C4-2B (cell line): ENCODE measurements at regions not wholly inside any gene's neighbourhood (a gene's known extent, or its start where the extent isn't known, plus 50 kb on each side); places are given as distances from the start of the nearest gene placed in this dataset.

Experiments used
- ZFX ChIP-seq: fragments of 450-650 bp; IDR thresholded peaks from 2 replicates; pipeline ENCODE4 v1.6.1; 2017
- TF ChIP-seq, protein P1 (sequence below): fragments of 450-650 bp; conservative IDR thresholded peaks from 2 replicates; pipeline ENCODE4 v1.5.1; 2017; ENCODE audit warnings: mild to moderate bottlenecking

DNA sequence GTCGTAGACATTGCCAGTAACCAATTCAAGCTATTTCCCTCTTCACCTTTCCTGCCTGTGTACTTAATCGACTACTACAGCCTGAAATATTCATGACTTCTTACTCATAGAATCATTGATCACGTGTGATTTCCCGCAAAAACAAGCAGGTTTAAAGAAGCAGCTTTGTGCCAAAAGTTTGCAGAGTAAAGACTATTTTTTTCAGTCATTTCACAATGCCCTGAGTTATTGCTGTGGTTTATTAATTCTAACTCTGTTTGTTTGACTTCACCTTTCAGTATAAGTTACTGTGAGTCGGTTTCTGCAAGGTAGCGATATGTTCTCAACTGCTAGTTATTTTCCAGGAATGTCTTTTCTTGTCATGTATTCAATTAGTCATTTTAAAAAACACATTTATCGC is 995.3 kb downstream of the SORCS1 start:
- TF ChIP-seq, protein P1, sequence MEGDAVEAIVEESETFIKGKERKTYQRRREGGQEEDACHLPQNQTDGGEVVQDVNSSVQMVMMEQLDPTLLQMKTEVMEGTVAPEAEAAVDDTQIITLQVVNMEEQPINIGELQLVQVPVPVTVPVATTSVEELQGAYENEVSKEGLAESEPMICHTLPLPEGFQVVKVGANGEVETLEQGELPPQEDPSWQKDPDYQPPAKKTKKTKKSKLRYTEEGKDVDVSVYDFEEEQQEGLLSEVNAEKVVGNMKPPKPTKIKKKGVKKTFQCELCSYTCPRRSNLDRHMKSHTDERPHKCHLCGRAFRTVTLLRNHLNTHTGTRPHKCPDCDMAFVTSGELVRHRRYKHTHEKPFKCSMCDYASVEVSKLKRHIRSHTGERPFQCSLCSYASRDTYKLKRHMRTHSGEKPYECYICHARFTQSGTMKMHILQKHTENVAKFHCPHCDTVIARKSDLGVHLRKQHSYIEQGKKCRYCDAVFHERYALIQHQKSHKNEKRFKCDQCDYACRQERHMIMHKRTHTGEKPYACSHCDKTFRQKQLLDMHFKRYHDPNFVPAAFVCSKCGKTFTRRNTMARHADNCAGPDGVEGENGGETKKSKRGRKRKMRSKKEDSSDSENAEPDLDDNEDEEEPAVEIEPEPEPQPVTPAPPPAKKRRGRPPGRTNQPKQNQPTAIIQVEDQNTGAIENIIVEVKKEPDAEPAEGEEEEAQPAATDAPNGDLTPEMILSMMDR, result no peak
- TF ChIP-seq ZFX, result no peak
